WTC11 (cell line): ENCODE measurements at regions not wholly inside any gene's neighbourhood (a gene's known extent, or its start where the extent isn't known, plus 50 kb on each side); places are given as distances from the start of the nearest gene placed in this dataset.

Experiments used
- CTCF ChIP-seq: fragments of 200-600 bp; IDR thresholded peaks from 2 replicates; pipeline ENCODE4 v1.8.0; 2022; ENCODE audit warnings: antibody characterized with exemption
- TP53 ChIP-seq: sonication (generic); formaldehyde crosslinking; IDR thresholded peaks from 2 replicates; pipeline ENCODE4 v1.8.1; 2023; ENCODE audit warnings: mild to moderate bottlenecking, missing genetic modification reagents
- TF ChIP-seq, protein P1 (sequence below): sonication (generic); formaldehyde crosslinking; IDR thresholded peaks from 2 replicates; pipeline ENCODE4 v1.8.1; 2023; ENCODE audit warnings: mild to moderate bottlenecking, moderate library complexity, missing genetic modification reagents

DNA sequence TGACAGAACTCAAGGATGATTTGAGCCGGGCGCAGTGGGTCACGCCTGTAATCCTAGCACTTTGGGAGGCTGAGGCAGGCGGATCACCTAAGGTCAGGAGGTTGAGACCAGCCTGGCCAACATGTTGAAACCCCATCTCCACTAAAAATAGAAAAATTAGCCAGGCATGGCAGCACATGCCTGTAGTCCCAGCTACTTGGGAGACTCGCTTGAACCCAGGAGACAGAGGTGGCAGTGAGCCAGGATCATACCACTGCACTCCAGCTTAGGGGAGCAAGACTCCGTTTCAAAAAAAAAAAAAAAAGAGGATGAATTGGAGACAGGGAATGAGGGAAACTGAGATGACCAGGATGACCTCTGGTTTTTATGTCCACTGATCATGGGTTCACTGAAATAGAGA lies 60.4 kb upstream of the CDIN1 start:
- TF ChIP-seq, protein P1, sequence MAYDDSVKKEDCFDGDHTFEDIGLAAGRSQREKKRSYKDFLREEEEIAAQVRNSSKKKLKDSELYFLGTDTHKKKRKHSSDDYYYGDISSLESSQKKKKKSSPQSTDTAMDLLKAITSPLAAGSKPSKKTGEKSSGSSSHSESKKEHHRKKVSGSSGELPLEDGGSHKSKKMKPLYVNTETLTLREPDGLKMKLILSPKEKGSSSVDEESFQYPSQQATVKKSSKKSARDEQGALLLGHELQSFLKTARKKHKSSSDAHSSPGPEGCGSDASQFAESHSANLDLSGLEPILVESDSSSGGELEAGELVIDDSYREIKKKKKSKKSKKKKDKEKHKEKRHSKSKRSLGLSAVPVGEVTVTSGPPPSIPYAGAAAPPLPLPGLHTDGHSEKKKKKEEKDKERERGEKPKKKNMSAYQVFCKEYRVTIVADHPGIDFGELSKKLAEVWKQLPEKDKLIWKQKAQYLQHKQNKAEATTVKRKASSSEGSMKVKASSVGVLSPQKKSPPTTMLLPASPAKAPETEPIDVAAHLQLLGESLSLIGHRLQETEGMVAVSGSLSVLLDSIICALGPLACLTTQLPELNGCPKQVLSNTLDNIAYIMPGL (CRISPR knock-in tag) = no peak
- TF ChIP-seq CTCF = no peak
- no peak for TF ChIP-seq TP53 (CRISPR knock-in tag)
